ENCODE measurements at regions not wholly inside any gene's neighbourhood (a gene's known extent, or its start where the extent isn't known, plus 50 kb on each side); places are given as distances from the start of the nearest gene placed in this dataset.

DNA sequence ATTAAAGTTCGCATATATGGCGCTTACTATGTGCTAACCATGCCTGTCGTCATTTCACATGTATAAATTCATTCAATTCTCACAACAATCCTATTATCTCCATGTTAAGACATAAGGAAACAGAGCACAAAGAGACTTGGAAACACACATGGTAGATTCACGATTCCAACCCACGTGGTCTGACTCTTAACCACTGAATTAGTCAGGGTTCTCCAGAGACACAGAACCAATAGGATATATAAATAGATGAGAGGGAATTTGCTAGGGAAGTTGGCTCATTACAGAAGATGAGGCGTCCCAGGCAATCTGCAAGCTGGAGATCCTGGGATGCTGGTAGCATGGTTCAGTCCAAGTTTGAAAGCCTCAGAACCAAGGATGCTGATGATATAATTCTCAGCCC lies 765.3 kb downstream of the TBL1XR1 start:
- intact Hi-C loops (cut with DNase I, micrococcal nuclease), result no loop called here
- ATAC-seq (no peak), DNase-seq (no peak)
- no peak overlapping the region for H3K27ac Mint-ChIP-seq
- H3K4me1 Mint-ChIP-seq, result no peaks in the 10 kb centered on the region
- ChIA-PET CTCF (interaction anchor here (1.8 kb wide), 1 partner anchor 11 kb away, joined by 5 read pairs; no protein-coding TSS in a partner anchor), POLR2A (no interaction called here)
- no peaks in the 10 kb centered on the region for H3K27me3 Mint-ChIP-seq
- H3K36me3 Mint-ChIP-seq (ENCODE audit: low read depth), result no peaks in the 10 kb centered on the region
- H3K4me3 Mint-ChIP-seq, result no peak overlapping the region
- no peaks in the 10 kb centered on the region for H3K9me3 Mint-ChIP-seq (ENCODE audit: low read depth)

DNA sequence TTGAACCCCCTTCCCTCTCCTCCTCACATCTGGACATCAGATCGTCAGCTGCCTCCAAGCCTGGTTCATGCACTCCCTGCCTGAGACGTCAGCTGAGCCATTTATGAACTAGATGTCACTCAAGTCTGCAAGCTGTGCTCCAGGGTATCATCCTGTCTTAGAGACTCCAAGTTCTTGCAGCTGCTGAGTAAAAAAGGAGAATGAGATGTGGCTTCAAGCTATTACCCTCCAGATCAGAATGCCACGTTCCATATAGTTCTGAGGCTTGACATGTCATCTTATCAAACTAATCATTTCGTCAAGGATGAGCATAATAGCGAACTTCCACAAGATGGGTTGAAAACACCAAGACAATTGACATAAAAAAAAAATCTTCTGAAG lies 766.3 kb downstream of the TBL1XR1 start:
- no peak overlapping the region for H3K27ac Mint-ChIP-seq
- no peaks in the 10 kb centered on the region for H3K4me1 Mint-ChIP-seq
- H3K36me3 Mint-ChIP-seq (ENCODE audit: low read depth), result no peaks in the 10 kb centered on the region
- H3K4me3 Mint-ChIP-seq, result no peak overlapping the region
- ChIA-PET POLR2A (no interaction called here), CTCF (interaction anchor here (1.8 kb wide), 1 partner anchor 10 kb away, joined by 5 read pairs; no protein-coding TSS in a partner anchor)
- DNase-seq (no peak), ATAC-seq (no peak)
- intact Hi-C loops (cut with DNase I, micrococcal nuclease), result no loop called here
- no peaks in the 10 kb centered on the region for H3K27me3 Mint-ChIP-seq
- no peaks in the 10 kb centered on the region for H3K9me3 Mint-ChIP-seq (ENCODE audit: low read depth)

DNA sequence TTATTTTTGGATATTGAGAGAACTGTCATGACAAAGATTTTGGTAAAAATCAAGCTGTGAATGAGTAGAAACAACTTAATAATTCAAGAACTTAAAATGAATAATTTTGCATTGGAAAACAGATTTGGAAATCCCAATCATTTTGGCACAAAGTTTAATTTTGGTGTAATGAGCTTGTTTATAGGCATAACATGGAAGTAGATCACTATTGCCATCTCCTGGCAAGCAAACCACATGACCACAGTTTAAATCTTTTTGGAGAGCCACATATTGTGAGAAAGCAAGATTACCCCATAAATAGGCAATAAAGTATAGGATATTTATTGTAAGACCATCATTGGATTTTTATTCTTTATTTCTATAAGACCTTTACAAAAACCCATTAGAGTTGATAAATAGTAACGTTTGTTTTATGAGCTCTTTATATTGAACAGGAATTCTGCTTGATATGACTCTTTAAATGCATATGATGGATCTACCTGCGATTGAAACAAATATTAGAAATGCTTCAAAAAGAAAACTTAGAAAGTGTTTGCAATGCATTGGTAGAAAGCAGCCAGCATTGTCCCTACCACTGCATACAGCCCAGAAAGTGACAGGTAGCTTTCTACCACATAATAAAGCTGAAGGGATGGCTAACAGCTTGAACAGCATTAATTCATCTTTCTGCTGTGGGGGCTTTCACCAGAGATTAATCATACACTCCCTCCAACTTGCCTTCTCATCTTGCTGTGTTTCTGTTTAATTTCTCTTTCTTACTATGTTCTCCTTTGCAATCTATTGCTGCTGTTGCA lies 766.8 kb downstream of the TBL1XR1 start:
- no peaks in the 10 kb centered on the region for H3K36me3 Mint-ChIP-seq (ENCODE audit: low read depth)
- ChIA-PET CTCF (interaction anchor here (1.8 kb wide), 1 partner anchor 9 kb away, joined by 5 read pairs; no protein-coding TSS in a partner anchor), POLR2A (no interaction called here)
- no peaks in the 10 kb centered on the region for H3K9me3 Mint-ChIP-seq (ENCODE audit: low read depth)
- ATAC-seq (no peak), DNase-seq (no peak)
- no peak overlapping the region for H3K27ac Mint-ChIP-seq
- H3K4me1 Mint-ChIP-seq, result no peaks in the 10 kb centered on the region
- intact Hi-C loops (cut with DNase I, micrococcal nuclease), result no loop called here
- H3K27me3 Mint-ChIP-seq, result no peaks in the 10 kb centered on the region
- H3K4me3 Mint-ChIP-seq, result no peak overlapping the region

DNA sequence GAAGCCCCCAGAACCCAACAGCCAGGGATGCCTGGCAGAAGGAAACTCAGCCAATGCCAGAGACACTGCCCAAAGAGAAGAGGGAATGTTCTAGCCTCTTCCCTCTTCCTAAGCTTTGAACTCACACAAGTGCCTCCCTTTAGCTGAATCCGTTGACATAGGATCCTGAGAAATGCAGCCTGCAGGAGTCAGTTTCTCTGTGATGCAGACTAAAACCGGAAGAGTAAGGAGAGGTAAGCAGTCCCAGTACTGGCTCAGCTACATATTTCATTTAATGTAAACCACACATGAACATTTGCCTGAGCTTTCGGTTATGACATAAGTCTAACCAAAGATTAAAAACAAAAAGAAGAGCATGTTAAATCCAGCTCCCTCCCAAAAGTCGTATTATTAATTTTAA lies 768.7 kb downstream of the TBL1XR1 start:
- ChIA-PET CTCF (no interaction called here), POLR2A (no interaction called here)
- no peaks in the 10 kb centered on the region for H3K4me1 Mint-ChIP-seq
- no peaks in the 10 kb centered on the region for H3K36me3 Mint-ChIP-seq (ENCODE audit: low read depth)
- no peak for DNase-seq
- H3K4me3 Mint-ChIP-seq, result no peak overlapping the region
- intact Hi-C loops (cut with DNase I, micrococcal nuclease), result no loop called here
- no peaks in the 10 kb centered on the region for H3K27me3 Mint-ChIP-seq
- ATAC-seq, result no peak
- no peaks in the 10 kb centered on the region for H3K9me3 Mint-ChIP-seq (ENCODE audit: low read depth)
- no peak overlapping the region for H3K27ac Mint-ChIP-seq

DNA sequence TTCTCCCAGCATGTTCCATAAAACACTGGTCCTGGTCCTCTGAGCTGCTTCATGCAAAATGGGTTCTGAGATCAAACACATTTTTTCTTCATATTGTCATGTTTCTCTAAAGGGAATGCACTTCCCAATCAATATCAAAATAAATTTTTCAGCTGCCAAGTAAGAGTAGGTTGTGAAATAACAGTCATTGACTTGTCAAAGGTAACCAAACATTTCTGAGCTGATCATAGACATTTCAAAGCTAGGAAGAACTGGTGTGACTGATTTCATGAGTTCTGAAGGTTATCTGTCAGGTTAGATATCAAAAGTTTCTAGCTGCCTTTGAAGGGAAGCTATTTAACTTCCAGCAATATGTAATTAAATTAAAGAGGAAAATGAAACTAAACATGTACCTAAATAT lies 770.9 kb downstream of the TBL1XR1 start:
- no peaks in the 10 kb centered on the region for H3K4me1 Mint-ChIP-seq
- no peak overlapping the region for H3K27ac Mint-ChIP-seq
- ChIA-PET POLR2A (no interaction called here), CTCF (no interaction called here)
- no peak overlapping the region for H3K4me3 Mint-ChIP-seq
- DNase-seq (no peak), ATAC-seq (no peak)
- intact Hi-C loops (cut with DNase I, micrococcal nuclease), result no loop called here
- H3K9me3 Mint-ChIP-seq (ENCODE audit: low read depth), result no peaks in the 10 kb centered on the region
- H3K27me3 Mint-ChIP-seq, result no peaks in the 10 kb centered on the region
- H3K36me3 Mint-ChIP-seq (ENCODE audit: low read depth), result no peaks in the 10 kb centered on the region

DNA sequence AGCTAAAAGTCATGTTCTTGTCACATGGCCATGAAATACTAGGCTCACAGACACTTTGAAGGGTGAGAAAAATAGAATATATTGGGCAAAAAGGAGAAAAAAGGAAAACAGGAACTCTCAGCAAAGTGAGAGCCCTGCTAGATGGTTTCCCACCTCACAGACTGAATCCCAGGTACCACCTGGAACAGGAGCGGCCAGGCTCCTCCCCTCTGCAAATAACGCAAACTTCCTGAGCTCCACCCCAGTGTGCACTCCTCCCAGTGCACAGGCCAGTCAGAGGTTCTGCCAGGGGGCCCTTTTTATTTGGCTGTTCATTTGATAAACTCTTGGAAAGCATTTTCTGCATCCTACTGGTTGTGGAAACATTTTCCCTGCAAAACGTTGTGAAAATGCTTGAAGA lies 780.4 kb downstream of the TBL1XR1 start:
- ATAC-seq (no peak), DNase-seq (no peak)
- POLR2A ChIA-PET, result no interaction called here
- Mint-ChIP-seq H3K36me3 (ENCODE audit: low read depth) (no peaks in the 10 kb centered on the region), H3K27me3 (no peaks in the 10 kb centered on the region), H3K4me1 (no peaks in the 10 kb centered on the region), H3K4me3 (no peak overlapping the region), H3K27ac (no peak overlapping the region), H3K9me3 (ENCODE audit: low read depth) (no peaks in the 10 kb centered on the region)
- intact Hi-C loops (cut with DNase I, micrococcal nuclease), result no loop called here
- CTCF ChIA-PET, result no interaction called here

DNA sequence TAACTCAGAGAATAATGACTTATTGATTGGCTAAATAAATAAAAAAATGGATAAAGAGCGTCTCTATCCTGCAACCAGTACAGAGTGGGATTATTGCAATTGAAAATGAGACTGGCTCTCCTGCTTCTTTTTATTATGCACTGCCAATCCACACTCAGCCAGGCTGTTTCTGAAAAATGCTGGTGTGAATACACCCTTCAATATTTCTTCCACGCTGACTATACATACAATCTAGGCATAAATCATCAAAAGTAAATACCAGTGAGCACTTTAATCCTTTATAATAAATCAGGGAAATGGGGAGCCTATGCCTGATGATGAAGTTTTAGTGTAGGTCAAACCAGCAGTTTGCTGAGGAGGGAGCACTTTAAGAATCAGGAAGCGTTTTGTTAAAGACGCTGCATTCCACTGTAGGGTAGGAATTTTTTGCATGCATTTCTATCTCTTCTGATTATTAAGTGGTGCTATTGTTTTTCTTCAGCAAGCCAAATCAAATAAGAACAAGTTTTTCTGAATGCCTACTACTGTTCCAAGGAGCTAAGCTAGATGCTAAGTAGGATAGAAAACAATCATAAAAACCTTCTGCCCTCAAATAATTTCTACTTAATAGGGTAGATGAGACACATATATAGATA lies 781.5 kb downstream of the TBL1XR1 start:
- no peaks in the 10 kb centered on the region for H3K4me1 Mint-ChIP-seq
- H3K36me3 Mint-ChIP-seq (ENCODE audit: low read depth), result no peaks in the 10 kb centered on the region
- H3K27ac Mint-ChIP-seq, result no peak overlapping the region
- H3K9me3 Mint-ChIP-seq (ENCODE audit: low read depth), result no peaks in the 10 kb centered on the region
- POLR2A ChIA-PET, result no interaction called here
- H3K4me3 Mint-ChIP-seq, result no peak overlapping the region
- DNase-seq, result no peak
- H3K27me3 Mint-ChIP-seq, result no peaks in the 10 kb centered on the region
- CTCF ChIA-PET, result no interaction called here
- no peak for ATAC-seq
- intact Hi-C loops (cut with DNase I, micrococcal nuclease), result no loop called here

DNA sequence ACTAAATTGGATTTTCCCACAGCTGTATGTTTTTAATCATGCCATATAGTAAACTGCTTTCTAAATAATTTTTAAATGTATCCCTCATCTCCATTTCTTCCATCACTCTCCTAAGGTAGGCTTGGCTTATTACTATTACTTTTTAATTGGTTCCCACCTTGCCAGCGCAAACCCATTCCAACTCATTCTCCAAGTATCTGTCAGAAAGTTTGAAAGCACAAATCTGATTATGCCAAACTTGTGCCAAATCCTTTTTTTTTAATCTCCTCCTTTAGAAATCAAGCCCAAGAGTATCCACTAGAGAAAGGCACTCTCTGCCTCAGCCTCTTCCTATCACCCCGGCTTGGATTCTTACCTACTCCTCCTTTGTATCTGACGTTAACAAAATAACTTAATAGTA lies 784.5 kb downstream of the TBL1XR1 start:
- no peak overlapping the region for H3K4me3 Mint-ChIP-seq
- no peak overlapping the region for H3K27ac Mint-ChIP-seq
- DNase-seq (no peak), ATAC-seq (no peak)
- H3K36me3 Mint-ChIP-seq (ENCODE audit: low read depth), result no peaks in the 10 kb centered on the region
- ChIA-PET CTCF (no interaction called here), POLR2A (no interaction called here)
- peaks cover 2% of the 10 kb centered on the region for H3K9me3 Mint-ChIP-seq (ENCODE audit: low read depth)
- intact Hi-C loops (cut with DNase I, micrococcal nuclease), result no loop called here
- no peaks in the 10 kb centered on the region for H3K4me1 Mint-ChIP-seq
- H3K27me3 Mint-ChIP-seq, result no peaks in the 10 kb centered on the region

DNA sequence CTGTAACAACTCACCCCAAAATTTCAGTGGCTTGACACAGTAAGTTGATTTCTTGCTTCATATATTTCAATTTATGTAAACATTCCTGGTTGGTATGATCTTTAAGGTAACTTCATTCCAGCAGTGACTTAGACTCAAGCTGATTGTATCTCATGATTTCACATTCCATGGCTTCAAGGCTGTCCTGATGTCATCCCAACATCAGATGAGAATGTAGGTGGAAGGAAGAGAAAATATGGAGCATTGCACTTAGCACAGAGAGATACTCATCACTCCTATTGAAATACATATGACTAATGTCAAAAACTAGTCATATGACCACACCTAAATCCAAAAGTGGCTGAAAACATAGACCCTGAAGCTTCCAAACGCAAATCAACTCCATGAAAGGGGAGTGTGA lies 793.8 kb downstream of the TBL1XR1 start:
- Mint-ChIP-seq H3K4me1 (no peaks in the 10 kb centered on the region), H3K27me3 (no peaks in the 10 kb centered on the region), H3K9me3 (ENCODE audit: low read depth) (peaks cover 4% of the 10 kb centered on the region), H3K27ac (no peak overlapping the region), H3K4me3 (no peak overlapping the region), H3K36me3 (ENCODE audit: low read depth) (no peaks in the 10 kb centered on the region)
- CTCF ChIA-PET, result no interaction called here
- intact Hi-C loops (cut with DNase I, micrococcal nuclease), result no loop called here
- no peak for DNase-seq
- POLR2A ChIA-PET, result no interaction called here
- ATAC-seq, result no peak

DNA sequence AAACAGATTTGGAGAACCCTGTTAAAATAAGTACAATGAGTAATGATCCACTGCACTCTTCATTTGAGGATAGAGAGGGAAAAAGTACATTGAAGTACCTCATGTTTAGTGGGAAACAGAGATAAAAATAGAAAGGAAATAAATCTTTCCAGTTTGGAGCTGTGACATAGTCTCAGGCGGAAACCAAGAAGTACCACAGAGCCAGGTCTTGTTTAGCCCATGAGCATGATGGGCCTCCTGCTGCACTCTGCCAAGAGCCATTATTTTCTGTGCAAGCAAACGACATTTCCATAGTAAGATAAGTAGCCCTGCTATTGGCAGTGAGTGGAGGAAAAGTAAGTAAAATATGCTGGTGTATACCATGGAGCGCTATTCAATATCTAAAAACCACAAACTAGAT lies 796.1 kb downstream of the TBL1XR1 start:
- Mint-ChIP-seq H3K36me3 (ENCODE audit: low read depth) (no peaks in the 10 kb centered on the region), H3K27me3 (no peaks in the 10 kb centered on the region), H3K4me1 (no peaks in the 10 kb centered on the region), H3K4me3 (no peak overlapping the region), H3K27ac (no peak overlapping the region), H3K9me3 (ENCODE audit: low read depth) (peaks cover 4% of the 10 kb centered on the region)
- DNase-seq (no peak), ATAC-seq (no peak)
- CTCF ChIA-PET, result no interaction called here
- intact Hi-C loops (cut with DNase I, micrococcal nuclease), result no loop called here
- POLR2A ChIA-PET, result no interaction called here

DNA sequence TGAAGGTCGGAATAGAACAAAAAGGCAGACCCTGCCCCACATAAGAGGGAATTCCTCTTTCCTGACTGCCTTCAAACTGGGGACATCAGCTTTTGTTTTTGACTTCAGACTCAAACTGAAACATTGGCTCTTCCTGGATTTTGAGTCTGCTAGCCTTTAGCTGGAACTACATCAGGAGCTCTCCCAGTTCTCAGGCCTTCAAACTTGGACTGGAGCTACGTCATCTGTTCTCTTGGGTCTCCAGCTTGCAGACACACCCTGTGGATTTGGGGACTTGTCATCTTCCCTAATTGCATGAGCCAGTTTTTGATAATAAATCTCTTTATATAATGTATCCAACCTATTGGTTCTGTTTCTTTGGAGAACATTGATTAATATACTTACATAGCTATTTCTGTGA lies 798.1 kb downstream of the TBL1XR1 start:
- peaks cover 9% of the 10 kb centered on the region for H3K9me3 Mint-ChIP-seq (ENCODE audit: low read depth)
- ChIA-PET CTCF (no interaction called here), POLR2A (no interaction called here)
- intact Hi-C loops (cut with DNase I, micrococcal nuclease), result no loop called here
- no peaks in the 10 kb centered on the region for H3K4me1 Mint-ChIP-seq
- ATAC-seq (no peak), DNase-seq (no peak)
- H3K4me3 Mint-ChIP-seq, result no peak overlapping the region
- H3K36me3 Mint-ChIP-seq (ENCODE audit: low read depth), result no peaks in the 10 kb centered on the region
- H3K27me3 Mint-ChIP-seq, result no peaks in the 10 kb centered on the region
- no peak overlapping the region for H3K27ac Mint-ChIP-seq

DNA sequence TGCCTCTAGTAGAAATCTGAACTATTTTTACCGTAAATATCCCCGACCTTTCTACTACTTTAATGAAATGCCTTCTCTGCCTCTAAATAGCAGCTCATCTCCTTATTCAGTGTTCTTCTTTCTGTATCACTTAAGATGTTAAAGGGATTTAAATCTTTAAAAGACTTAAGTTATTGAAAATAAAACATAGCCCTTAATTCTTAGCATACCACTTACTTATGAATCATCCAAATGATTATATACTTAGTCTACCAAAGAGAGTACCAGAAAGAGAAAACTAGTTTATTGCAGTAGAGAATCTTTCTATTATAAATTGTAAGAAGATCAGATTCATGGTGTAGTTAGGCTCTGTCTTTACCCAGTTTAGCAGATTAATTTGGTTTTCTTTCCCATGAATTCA lies 802.0 kb downstream of the TBL1XR1 start:
- Mint-ChIP-seq H3K27me3 (no peaks in the 10 kb centered on the region), H3K36me3 (ENCODE audit: low read depth) (no peaks in the 10 kb centered on the region), H3K4me1 (no peaks in the 10 kb centered on the region), H3K4me3 (no peak overlapping the region), H3K9me3 (ENCODE audit: low read depth) (peaks cover 13% of the 10 kb centered on the region), H3K27ac (no peak overlapping the region)
- ATAC-seq (no peak), DNase-seq (no peak)
- ChIA-PET POLR2A (no interaction called here), CTCF (no interaction called here)
- intact Hi-C loops (cut with DNase I, micrococcal nuclease), result no loop called here

Measured in activated CD4-positive, alpha-beta T cell treated with anti-CD3 and anti-CD28 coated beads for 36 hours (primary cell).